ENCODE measurements at regions not wholly inside any gene's neighbourhood (a gene's known extent, or its start where the extent isn't known, plus 50 kb on each side); places are given as distances from the start of the nearest gene placed in this dataset.

- DNase-seq (ENCODE audit: low spot score) = no peak
- intact Hi-C loops (cut with micrococcal nuclease) = no loop called here
- H3K9me3 Mint-ChIP-seq = no peaks in the 10 kb centered on the region
- H3K4me3 Mint-ChIP-seq = no peak overlapping the region
- H3K27me3 Mint-ChIP-seq (ENCODE audit: insufficient read depth) = no peaks in the 10 kb centered on the region
- H3K36me3 Mint-ChIP-seq (ENCODE audit: low read depth) = no peaks in the 10 kb centered on the region
- no peaks in the 10 kb centered on the region for H3K4me1 Mint-ChIP-seq (ENCODE audit: low read depth)
- H3K27ac Mint-ChIP-seq = no peak overlapping the region
These were observed 427.9 kb upstream of the POU3F3 start for GRCh38 chr2:104425850-104426595.

GRCh38 chr2:104428155-104428554 lies 425.8 kb upstream of the POU3F3 start:
- no peaks in the 10 kb centered on the region for H3K27me3 Mint-ChIP-seq (ENCODE audit: insufficient read depth)
- H3K27ac Mint-ChIP-seq = no peak overlapping the region
- no peaks in the 10 kb centered on the region for H3K36me3 Mint-ChIP-seq (ENCODE audit: low read depth)
- intact Hi-C loops (cut with micrococcal nuclease) = no loop called here
- H3K9me3 Mint-ChIP-seq = no peaks in the 10 kb centered on the region
- no peak overlapping the region for H3K4me3 Mint-ChIP-seq
- no peak for DNase-seq (ENCODE audit: low spot score)
- H3K4me1 Mint-ChIP-seq (ENCODE audit: low read depth) = no peaks in the 10 kb centered on the region

- Mint-ChIP-seq H3K4me1 (ENCODE audit: low read depth) (peaks cover 6% of the 10 kb centered on the region), H3K4me3 (no peak overlapping the region), H3K27me3 (ENCODE audit: insufficient read depth) (no peaks in the 10 kb centered on the region), H3K36me3 (ENCODE audit: low read depth) (no peaks in the 10 kb centered on the region), H3K27ac (no peak overlapping the region), H3K9me3 (no peaks in the 10 kb centered on the region)
- no peak for DNase-seq (ENCODE audit: low spot score)
- intact Hi-C loops (cut with micrococcal nuclease) = no loop called here
These were observed 424.1 kb upstream of the POU3F3 start for GRCh38 chr2:104429639-104430358.

DNA sequence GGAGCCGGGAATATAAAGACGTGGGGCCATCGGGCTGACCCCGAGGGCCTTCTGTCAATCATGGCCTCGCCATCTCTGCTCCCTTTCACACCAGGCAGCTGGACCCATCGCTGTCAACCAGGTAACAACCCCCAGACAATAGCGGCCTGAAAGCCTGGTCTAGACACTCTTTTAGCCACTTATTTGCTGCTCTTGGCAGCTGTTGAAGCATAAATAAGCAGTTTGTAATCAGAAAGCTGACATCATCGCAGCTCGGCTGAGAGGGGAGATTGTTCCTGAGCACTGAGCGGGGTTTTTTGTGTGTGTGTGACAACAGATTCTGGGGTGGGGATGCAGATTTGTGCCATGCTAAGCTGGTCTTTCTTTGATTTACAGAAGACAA lies 423.6 kb upstream of the POU3F3 start:
- H3K27me3 Mint-ChIP-seq (ENCODE audit: insufficient read depth) = no peaks in the 10 kb centered on the region
- intact Hi-C loops (cut with micrococcal nuclease) = no loop called here
- H3K4me3 Mint-ChIP-seq = no peak overlapping the region
- DNase-seq (ENCODE audit: low spot score) = no peak
- peaks cover 8% of the 10 kb centered on the region for H3K4me1 Mint-ChIP-seq (ENCODE audit: low read depth)
- H3K9me3 Mint-ChIP-seq = no peaks in the 10 kb centered on the region
- no peak overlapping the region for H3K27ac Mint-ChIP-seq
- no peaks in the 10 kb centered on the region for H3K36me3 Mint-ChIP-seq (ENCODE audit: low read depth)

- no peak overlapping the region for H3K27ac Mint-ChIP-seq
- H3K4me3 Mint-ChIP-seq = no peak overlapping the region
- intact Hi-C loops (cut with micrococcal nuclease) = no loop called here
- no peaks in the 10 kb centered on the region for H3K27me3 Mint-ChIP-seq (ENCODE audit: insufficient read depth)
- H3K36me3 Mint-ChIP-seq (ENCODE audit: low read depth) = no peaks in the 10 kb centered on the region
- peaks cover 8% of the 10 kb centered on the region for H3K4me1 Mint-ChIP-seq (ENCODE audit: low read depth)
- DNase-seq (ENCODE audit: low spot score) = no peak
- H3K9me3 Mint-ChIP-seq = no peaks in the 10 kb centered on the region
These were observed 423.1 kb upstream of the POU3F3 start for GRCh38 chr2:104430852-104431251.

DNA sequence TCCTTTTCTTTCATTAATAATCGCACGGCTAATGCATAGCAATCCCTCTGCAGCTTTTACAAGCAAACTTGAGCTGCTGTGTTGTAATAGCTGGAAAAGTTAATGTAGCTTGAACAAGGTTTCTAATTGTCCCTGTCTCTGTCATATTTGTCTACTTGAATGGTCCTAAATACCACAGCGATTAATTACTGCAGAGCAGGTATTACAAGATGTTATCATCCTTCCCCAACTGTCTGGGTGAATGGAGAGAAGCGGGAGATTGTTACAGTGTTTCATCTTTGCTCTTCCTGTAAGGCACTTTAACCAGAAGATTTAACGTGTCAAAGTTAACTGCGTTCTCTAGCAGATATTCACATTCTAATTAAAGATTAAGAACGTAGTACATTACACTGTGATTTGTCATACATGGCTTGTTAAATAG lies 422.2 kb upstream of the POU3F3 start:
- no peak overlapping the region for H3K4me3 Mint-ChIP-seq
- H3K9me3 Mint-ChIP-seq = no peaks in the 10 kb centered on the region
- no peak for DNase-seq (ENCODE audit: low spot score)
- H3K4me1 Mint-ChIP-seq (ENCODE audit: low read depth) = peaks cover 8% of the 10 kb centered on the region
- H3K27me3 Mint-ChIP-seq (ENCODE audit: insufficient read depth) = no peaks in the 10 kb centered on the region
- H3K36me3 Mint-ChIP-seq (ENCODE audit: low read depth) = no peaks in the 10 kb centered on the region
- intact Hi-C loops (cut with micrococcal nuclease) = no loop called here
- H3K27ac Mint-ChIP-seq = no peak overlapping the region

GRCh38 chr2:104432401-104432800 lies 421.5 kb upstream of the POU3F3 start:
- Mint-ChIP-seq H3K4me1 (ENCODE audit: low read depth) (peaks cover 8% of the 10 kb centered on the region), H3K9me3 (no peaks in the 10 kb centered on the region), H3K27me3 (ENCODE audit: insufficient read depth) (no peaks in the 10 kb centered on the region), H3K36me3 (ENCODE audit: low read depth) (no peaks in the 10 kb centered on the region), H3K4me3 (no peak overlapping the region), H3K27ac (no peak overlapping the region)
- intact Hi-C loops (cut with micrococcal nuclease) = no loop called here
- no peak for DNase-seq (ENCODE audit: low spot score)

DNA sequence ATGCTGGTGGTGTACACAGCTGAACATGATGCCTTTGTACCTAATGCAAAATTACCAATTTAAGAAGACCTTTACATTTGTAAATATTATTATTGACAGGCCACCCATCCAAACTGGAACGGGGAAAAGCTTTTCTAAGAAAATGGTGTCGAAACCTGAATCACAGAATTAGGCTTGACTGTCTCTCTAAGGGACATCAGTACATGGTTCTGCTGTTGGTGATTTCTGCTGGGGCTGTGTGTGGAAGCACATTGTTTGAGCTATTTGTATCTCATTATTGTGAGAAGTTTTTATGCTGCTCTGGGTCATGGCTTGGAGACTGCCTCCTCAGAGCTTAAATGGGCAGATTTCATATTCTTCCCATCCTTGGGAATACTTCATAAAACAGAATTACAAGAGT lies 420.9 kb upstream of the POU3F3 start:
- H3K4me1 Mint-ChIP-seq (ENCODE audit: low read depth) = peaks cover 8% of the 10 kb centered on the region

GRCh38 chr2:104433657-104434056 lies 420.3 kb upstream of the POU3F3 start:
- Mint-ChIP-seq H3K4me1 (ENCODE audit: low read depth) (peaks cover 8% of the 10 kb centered on the region), H3K27ac (no peak overlapping the region), H3K27me3 (ENCODE audit: insufficient read depth) (no peaks in the 10 kb centered on the region), H3K9me3 (no peaks in the 10 kb centered on the region), H3K4me3 (no peak overlapping the region), H3K36me3 (ENCODE audit: low read depth) (no peaks in the 10 kb centered on the region)
- DNase-seq (ENCODE audit: low spot score) = no peak
- intact Hi-C loops (cut with micrococcal nuclease) = no loop called here

More for the DNA sequence above, 420.9 kb upstream of the POU3F3 start:
- Mint-ChIP-seq H3K4me3 (no peak overlapping the region), H3K36me3 (ENCODE audit: low read depth) (no peaks in the 10 kb centered on the region), H3K27me3 (ENCODE audit: insufficient read depth) (no peaks in the 10 kb centered on the region), H3K9me3 (no peaks in the 10 kb centered on the region), H3K27ac (no peak overlapping the region)
- intact Hi-C loops (cut with micrococcal nuclease) = no loop called here
- no peak for DNase-seq (ENCODE audit: low spot score)

DNA sequence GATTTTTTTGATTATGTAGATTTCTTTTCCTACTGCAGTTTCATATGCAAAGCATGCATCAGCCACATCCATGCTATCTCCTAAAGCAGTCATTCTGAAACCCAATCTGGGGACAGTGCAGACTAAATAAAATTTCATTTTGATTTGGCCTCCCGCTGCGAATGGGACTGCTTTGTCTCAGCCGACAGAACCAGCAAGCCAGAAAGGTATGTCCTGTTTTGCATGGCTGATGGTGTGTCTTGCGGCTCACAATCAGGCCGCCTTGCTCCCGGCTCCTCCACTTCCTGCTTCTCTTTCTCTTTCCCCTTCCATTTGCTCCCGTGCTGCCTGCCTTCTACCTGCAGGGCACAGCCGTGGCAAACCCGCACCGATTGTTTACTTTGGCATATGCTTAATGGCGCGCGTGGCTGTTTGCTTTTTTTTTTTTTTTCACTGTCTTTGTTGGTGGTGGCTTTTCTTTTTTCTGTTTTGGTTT lies 419.6 kb upstream of the POU3F3 start:
- no peak for DNase-seq (ENCODE audit: low spot score)
- no peak overlapping the region for H3K27ac Mint-ChIP-seq
- H3K27me3 Mint-ChIP-seq (ENCODE audit: insufficient read depth) = no peaks in the 10 kb centered on the region
- no peaks in the 10 kb centered on the region for H3K9me3 Mint-ChIP-seq
- intact Hi-C loops (cut with micrococcal nuclease) = no loop called here
- peaks cover 8% of the 10 kb centered on the region for H3K4me1 Mint-ChIP-seq (ENCODE audit: low read depth)
- no peaks in the 10 kb centered on the region for H3K36me3 Mint-ChIP-seq (ENCODE audit: low read depth)
- peak overlapping the region; percentile 32 for H3K4me3 Mint-ChIP-seq

GRCh38 chr2:104434966-104435365 lies 418.9 kb upstream of the POU3F3 start:
- no peak overlapping the region for H3K4me3 Mint-ChIP-seq
- peaks cover 1% of the 10 kb centered on the region for H3K27me3 Mint-ChIP-seq (ENCODE audit: insufficient read depth)
- intact Hi-C loops (cut with micrococcal nuclease) = no loop called here
- H3K36me3 Mint-ChIP-seq (ENCODE audit: low read depth) = no peaks in the 10 kb centered on the region
- no peaks in the 10 kb centered on the region for H3K9me3 Mint-ChIP-seq
- H3K27ac Mint-ChIP-seq = no peak overlapping the region
- peaks cover 8% of the 10 kb centered on the region for H3K4me1 Mint-ChIP-seq (ENCODE audit: low read depth)
- no peak for DNase-seq (ENCODE audit: low spot score)

DNA sequence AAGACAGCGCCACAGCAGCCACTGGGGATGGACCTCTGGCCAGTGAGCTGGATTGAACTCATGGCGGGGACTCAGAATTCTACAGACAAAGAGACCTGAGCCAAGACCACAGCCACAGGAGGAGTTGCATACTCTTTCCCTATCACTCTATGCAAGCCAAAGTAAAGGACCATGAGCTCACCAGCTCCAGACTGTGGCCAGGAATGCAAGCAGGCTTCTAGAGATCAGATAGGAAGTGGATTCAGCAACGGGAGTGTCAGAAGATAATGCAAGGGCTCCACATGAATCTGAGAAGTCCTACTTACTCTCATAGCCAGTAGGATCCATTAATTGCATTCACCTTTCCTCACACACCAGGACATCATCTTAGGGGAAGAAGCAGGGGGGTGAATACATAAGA lies 415.4 kb upstream of the POU3F3 start:
- Mint-ChIP-seq H3K4me3 (no peak overlapping the region), H3K27me3 (ENCODE audit: insufficient read depth) (peaks cover 4% of the 10 kb centered on the region), H3K9me3 (no peaks in the 10 kb centered on the region), H3K27ac (no peak overlapping the region), H3K4me1 (ENCODE audit: low read depth) (peaks cover 8% of the 10 kb centered on the region), H3K36me3 (ENCODE audit: low read depth) (no peaks in the 10 kb centered on the region)
- intact Hi-C loops (cut with micrococcal nuclease) = no loop called here
- DNase-seq (ENCODE audit: low spot score) = no peak

DNA sequence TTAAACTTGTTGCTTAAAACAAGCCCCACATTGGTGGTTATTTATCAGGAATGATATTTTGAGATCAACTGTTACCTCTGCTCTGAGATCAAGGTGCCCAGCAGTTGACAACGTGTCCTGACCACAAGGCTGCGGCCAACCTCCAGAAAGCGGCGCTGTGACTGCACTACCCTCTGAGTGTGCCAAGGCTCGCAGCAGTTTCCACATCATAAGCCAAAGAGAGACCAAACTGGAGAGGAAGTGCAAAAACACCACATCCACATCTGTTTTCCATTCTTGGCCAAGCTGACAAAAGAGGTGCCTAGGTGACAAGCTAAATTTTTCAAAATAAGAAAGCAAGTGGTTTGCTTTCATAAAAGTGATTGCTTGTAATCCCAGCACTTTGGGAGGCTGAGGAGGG lies 410.8 kb upstream of the POU3F3 start:
- H3K4me3 Mint-ChIP-seq = no peak overlapping the region
- peaks cover 2% of the 10 kb centered on the region for H3K4me1 Mint-ChIP-seq (ENCODE audit: low read depth)
- intact Hi-C loops (cut with micrococcal nuclease) = no loop called here
- H3K36me3 Mint-ChIP-seq (ENCODE audit: low read depth) = no peaks in the 10 kb centered on the region
- peaks cover 4% of the 10 kb centered on the region for H3K27me3 Mint-ChIP-seq (ENCODE audit: insufficient read depth)
- no peak overlapping the region for H3K27ac Mint-ChIP-seq
- DNase-seq (ENCODE audit: low spot score) = no peak
- no peaks in the 10 kb centered on the region for H3K9me3 Mint-ChIP-seq

Data from activated T-helper 1 cell treated with anti-CD3 and anti-CD28 coated beads, Interleukin-12 subunit alpha, Interleukin-12 subunit beta, Interleukin-2, Interleukin-4 antibody, amounts not matched to agents 30 ng/mL and 10 ng/mL and 1 ng/mL, durations not matched to agents 14 hours and 24 hours and 36 hours (primary cell).